Testis (tissue), 2 donors: ENCODE measurements at regions not wholly inside any gene's neighbourhood (a gene's known extent, or its start where the extent isn't known, plus 50 kb on each side); places are given as distances from the start of the nearest gene placed in this dataset.

Experiments
- POLR2A ChIP-seq: fragments of 450-650 bp; IDR thresholded peaks from one replicate; pipeline ENCODE4 v1.6.1; 2017; ENCODE audit warnings: antibody characterized with exemption, mild to moderate bottlenecking, moderate library complexity
- TF ChIP-seq, protein P1 (sequence below), 3 experiments: fragments of 450-650 bp in 2 of 3; fragments of 200-600 bp in 1 of 3; sonication (generic) in 1 of 3; IDR thresholded peaks; one replicate each; pipeline ENCODE4 v1.5.1; 2016 to 2019; ENCODE audit warnings: antibody characterized with exemption in 3 of 3, mild to moderate bottlenecking in 2 of 3, moderate library complexity in 1 of 3

GRCh38 chr20:50358166-50358565, 152.0 kb upstream of the PTPN1 start:
- TF ChIP-seq, protein P1, sequence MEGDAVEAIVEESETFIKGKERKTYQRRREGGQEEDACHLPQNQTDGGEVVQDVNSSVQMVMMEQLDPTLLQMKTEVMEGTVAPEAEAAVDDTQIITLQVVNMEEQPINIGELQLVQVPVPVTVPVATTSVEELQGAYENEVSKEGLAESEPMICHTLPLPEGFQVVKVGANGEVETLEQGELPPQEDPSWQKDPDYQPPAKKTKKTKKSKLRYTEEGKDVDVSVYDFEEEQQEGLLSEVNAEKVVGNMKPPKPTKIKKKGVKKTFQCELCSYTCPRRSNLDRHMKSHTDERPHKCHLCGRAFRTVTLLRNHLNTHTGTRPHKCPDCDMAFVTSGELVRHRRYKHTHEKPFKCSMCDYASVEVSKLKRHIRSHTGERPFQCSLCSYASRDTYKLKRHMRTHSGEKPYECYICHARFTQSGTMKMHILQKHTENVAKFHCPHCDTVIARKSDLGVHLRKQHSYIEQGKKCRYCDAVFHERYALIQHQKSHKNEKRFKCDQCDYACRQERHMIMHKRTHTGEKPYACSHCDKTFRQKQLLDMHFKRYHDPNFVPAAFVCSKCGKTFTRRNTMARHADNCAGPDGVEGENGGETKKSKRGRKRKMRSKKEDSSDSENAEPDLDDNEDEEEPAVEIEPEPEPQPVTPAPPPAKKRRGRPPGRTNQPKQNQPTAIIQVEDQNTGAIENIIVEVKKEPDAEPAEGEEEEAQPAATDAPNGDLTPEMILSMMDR (IDR thresholded peaks at IDR 0.05) = no peak
- no peak for TF ChIP-seq POLR2A
